ENCODE measurements at regions not wholly inside any gene's neighbourhood (a gene's known extent, or its start where the extent isn't known, plus 50 kb on each side); places are given as distances from the start of the nearest gene placed in this dataset.

DNA sequence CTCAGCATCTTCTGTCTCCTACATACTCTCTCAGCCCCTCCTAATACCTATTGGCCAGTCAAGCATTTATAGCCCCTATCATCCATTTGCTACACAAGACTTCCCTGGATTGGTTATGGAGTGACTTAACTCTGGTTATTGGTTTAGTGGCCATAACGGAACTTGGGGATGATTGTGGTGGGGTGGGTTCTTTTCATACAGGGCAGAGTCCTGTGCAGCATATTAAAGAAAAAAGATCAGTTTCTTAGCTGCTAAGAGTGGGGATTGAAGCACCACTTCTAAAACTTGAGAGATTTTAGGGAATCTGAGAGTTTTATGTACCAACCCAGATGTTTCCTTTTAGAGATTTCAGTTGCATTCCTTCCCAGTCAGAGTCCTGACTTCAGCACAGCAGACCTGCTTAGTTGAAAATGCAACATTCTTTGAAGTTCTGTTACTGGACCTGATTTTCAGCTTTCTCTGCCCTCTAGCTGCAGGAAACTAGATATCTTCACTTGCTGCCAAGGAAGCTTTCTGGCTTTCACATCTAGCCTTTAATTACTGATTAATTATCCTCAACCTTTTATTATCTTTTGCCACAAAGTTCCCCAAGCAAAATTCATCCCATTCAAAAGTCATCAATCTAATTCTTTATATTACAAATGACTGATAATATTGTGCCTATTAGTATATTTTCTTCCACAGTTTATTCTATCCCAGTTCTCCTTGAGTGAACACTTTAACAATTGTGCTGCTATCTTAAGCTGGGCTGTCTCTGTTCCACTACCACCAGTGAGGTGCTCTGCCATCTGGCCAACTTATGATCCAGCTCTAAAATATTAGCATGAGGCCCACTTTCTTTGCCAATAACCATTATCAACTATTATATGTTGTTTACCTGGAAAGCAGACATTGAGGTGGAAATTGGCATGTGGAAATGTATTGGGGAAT lies 906.0 kb upstream of the ALCAM start:
- Histone ChIP-seq H3K27ac (no peak overlapping the region), H4K20me1 (ENCODE audit: insufficient read depth, poor library complexity, severe bottlenecking) (no peaks in the 10 kb centered on the region), H3K4me1 (ENCODE audit: insufficient read depth) (no peaks in the 10 kb centered on the region), H3K79me2 (no peaks in the 10 kb centered on the region), H3K4me2 (no peak overlapping the region), H2AFZ (no peak overlapping the region), H3K9me3 (ENCODE audit: low read depth) (no peaks in the 10 kb centered on the region), H3K9me2 (replicated peaks; ENCODE audit: insufficient read depth) (no peaks in the 10 kb centered on the region), H3K27me3 (no peaks in the 10 kb centered on the region), H3K4me3 (no peak overlapping the region), H3K36me3 (replicated peaks; ENCODE audit: insufficient read depth, low read depth) (no peaks in the 10 kb centered on the region)
- peak; percentile 54 for DNase-seq (ENCODE audit: low spot score)
- WGBS (ENCODE audit: low lambda C conversion rate, missing lambda C conversion rate): 36% methylated on average over 1 of the region's 1 CpG
- TF ChIP-seq EZH2phosphoT487 (IDR thresholded peaks at IDR 0.05; ENCODE audit: low read depth, severe bottlenecking, unreplicated experiment): no peak
- no peak for TF ChIP-seq EZH2 (IDR thresholded peaks at IDR 0.05; ENCODE audit: borderline replicate concordance)
- TF ChIP-seq, protein P1, sequence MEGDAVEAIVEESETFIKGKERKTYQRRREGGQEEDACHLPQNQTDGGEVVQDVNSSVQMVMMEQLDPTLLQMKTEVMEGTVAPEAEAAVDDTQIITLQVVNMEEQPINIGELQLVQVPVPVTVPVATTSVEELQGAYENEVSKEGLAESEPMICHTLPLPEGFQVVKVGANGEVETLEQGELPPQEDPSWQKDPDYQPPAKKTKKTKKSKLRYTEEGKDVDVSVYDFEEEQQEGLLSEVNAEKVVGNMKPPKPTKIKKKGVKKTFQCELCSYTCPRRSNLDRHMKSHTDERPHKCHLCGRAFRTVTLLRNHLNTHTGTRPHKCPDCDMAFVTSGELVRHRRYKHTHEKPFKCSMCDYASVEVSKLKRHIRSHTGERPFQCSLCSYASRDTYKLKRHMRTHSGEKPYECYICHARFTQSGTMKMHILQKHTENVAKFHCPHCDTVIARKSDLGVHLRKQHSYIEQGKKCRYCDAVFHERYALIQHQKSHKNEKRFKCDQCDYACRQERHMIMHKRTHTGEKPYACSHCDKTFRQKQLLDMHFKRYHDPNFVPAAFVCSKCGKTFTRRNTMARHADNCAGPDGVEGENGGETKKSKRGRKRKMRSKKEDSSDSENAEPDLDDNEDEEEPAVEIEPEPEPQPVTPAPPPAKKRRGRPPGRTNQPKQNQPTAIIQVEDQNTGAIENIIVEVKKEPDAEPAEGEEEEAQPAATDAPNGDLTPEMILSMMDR (IDR thresholded peaks at IDR 0.05; ENCODE audit: poor library complexity): peak; percentile 65

DNA sequence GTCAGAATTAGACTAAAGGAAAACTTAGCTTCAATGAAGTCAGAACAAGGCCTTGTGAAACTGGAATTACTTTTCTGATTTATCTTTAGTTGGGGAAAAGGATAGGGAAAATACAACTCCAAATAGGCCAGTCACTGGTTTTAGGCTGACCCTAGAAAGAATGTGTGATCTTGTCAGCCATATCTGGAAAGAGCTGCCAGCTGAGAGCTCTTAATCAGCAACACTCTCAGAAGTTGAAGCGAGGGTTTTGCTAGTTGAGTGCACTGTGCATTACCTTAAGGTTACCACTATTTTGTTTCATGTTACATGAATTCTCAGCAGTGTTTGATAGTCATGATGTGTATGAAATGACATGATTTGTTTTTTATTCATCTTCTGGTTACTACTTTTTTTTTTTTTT lies 905.3 kb upstream of the ALCAM start:
- no peak overlapping the region for H3K4me2 ChIP-seq
- H2AFZ ChIP-seq: no peak overlapping the region
- no peaks in the 10 kb centered on the region for H3K27me3 ChIP-seq
- no peaks in the 10 kb centered on the region for H3K9me3 ChIP-seq (ENCODE audit: low read depth)
- no peaks in the 10 kb centered on the region for H3K9me2 ChIP-seq (replicated peaks; ENCODE audit: insufficient read depth)
- H3K36me3 ChIP-seq (replicated peaks; ENCODE audit: insufficient read depth, low read depth): no peaks in the 10 kb centered on the region
- no peak overlapping the region for H3K4me3 ChIP-seq
- no peaks in the 10 kb centered on the region for H3K79me2 ChIP-seq
- H4K20me1 ChIP-seq (ENCODE audit: insufficient read depth, poor library complexity, severe bottlenecking): no peaks in the 10 kb centered on the region
- no peak overlapping the region for H3K27ac ChIP-seq
- no peak for TF ChIP-seq EZH2 (IDR thresholded peaks at IDR 0.05; ENCODE audit: borderline replicate concordance)
- DNase-seq (ENCODE audit: low spot score): no peak
- H3K4me1 ChIP-seq (ENCODE audit: insufficient read depth): no peaks in the 10 kb centered on the region
- WGBS (ENCODE audit: low lambda C conversion rate, missing lambda C conversion rate): 67% methylated on average over 1 of the region's 1 CpG

GRCh38 chr3:104472221-104472620 lies 894.5 kb upstream of the ALCAM start:
- Histone ChIP-seq H3K4me1 (ENCODE audit: insufficient read depth) (no peaks in the 10 kb centered on the region), H2AFZ (no peak overlapping the region), H3K27ac (no peak overlapping the region), H3K36me3 (replicated peaks; ENCODE audit: insufficient read depth, low read depth) (no peaks in the 10 kb centered on the region), H4K20me1 (ENCODE audit: insufficient read depth, poor library complexity, severe bottlenecking) (no peaks in the 10 kb centered on the region), H3K27me3 (no peaks in the 10 kb centered on the region), H3K9me2 (replicated peaks; ENCODE audit: insufficient read depth) (no peaks in the 10 kb centered on the region), H3K4me2 (no peak overlapping the region), H3K9me3 (ENCODE audit: low read depth) (no peaks in the 10 kb centered on the region), H3K79me2 (no peaks in the 10 kb centered on the region), H3K4me3 (no peak overlapping the region)
- DNase-seq (ENCODE audit: low spot score): no peak
- TF ChIP-seq EZH2 (IDR thresholded peaks at IDR 0.05; ENCODE audit: borderline replicate concordance) (no peak), EZH2phosphoT487 (IDR thresholded peaks at IDR 0.05; ENCODE audit: low read depth, severe bottlenecking, unreplicated experiment) (no peak)
- TF ChIP-seq, protein P1 (IDR thresholded peaks at IDR 0.05; ENCODE audit: poor library complexity): no peak
- 85% methylated on average over 3 of the region's 3 CpGs for WGBS (ENCODE audit: low lambda C conversion rate, missing lambda C conversion rate)

DNA sequence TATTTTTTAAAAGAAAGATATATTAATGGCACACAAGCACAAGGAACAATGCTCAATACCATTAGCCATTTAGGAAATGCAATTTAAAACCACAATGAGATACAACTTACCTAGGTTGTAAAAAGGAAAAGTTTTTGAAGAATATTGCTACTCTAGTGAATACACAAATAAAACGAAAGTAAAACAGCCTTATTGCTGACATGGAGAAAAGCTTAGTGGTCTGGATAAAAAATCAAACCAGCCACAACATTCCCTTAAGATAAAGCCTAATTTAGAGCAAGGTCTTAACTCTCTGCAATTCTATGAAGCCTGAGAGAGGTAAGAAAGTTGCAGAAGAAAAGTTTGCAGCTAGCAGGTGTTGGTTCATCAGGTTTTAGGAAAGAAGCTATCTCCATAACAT lies 892.7 kb upstream of the ALCAM start:
- H3K9me2 ChIP-seq (replicated peaks; ENCODE audit: insufficient read depth): no peaks in the 10 kb centered on the region
- no peaks in the 10 kb centered on the region for H3K4me1 ChIP-seq (ENCODE audit: insufficient read depth)
- no peaks in the 10 kb centered on the region for H4K20me1 ChIP-seq (ENCODE audit: insufficient read depth, poor library complexity, severe bottlenecking)
- H3K9me3 ChIP-seq (ENCODE audit: low read depth): no peaks in the 10 kb centered on the region
- no peak overlapping the region for H2AFZ ChIP-seq
- no peak for DNase-seq (ENCODE audit: low spot score)
- H3K4me3 ChIP-seq: no peak overlapping the region
- H3K4me2 ChIP-seq: no peak overlapping the region
- 78% methylated on average over 1 of the region's 1 CpG for WGBS (ENCODE audit: low lambda C conversion rate, missing lambda C conversion rate)
- no peak overlapping the region for H3K27ac ChIP-seq
- H3K27me3 ChIP-seq: no peaks in the 10 kb centered on the region
- H3K79me2 ChIP-seq: no peaks in the 10 kb centered on the region
- no peaks in the 10 kb centered on the region for H3K36me3 ChIP-seq (replicated peaks; ENCODE audit: insufficient read depth, low read depth)
- TF ChIP-seq, protein P1 (IDR thresholded peaks at IDR 0.05; ENCODE audit: poor library complexity): no peak
- TF ChIP-seq EZH2 (IDR thresholded peaks at IDR 0.05; ENCODE audit: borderline replicate concordance) (no peak), EZH2phosphoT487 (IDR thresholded peaks at IDR 0.05; ENCODE audit: low read depth, severe bottlenecking, unreplicated experiment) (no peak)
